GM19324 (cell line): ENCODE measurements at regions not wholly inside any gene's neighbourhood (a gene's known extent, or its start where the extent isn't known, plus 50 kb on each side); places are given as distances from the start of the nearest gene placed in this dataset.
"Not testable (repeated sequence)": the region's sequence is repeated elsewhere in the genome, so short reads cannot be mapped to it uniquely, and the experiment has no call there.

Source experiments
- ATAC-seq: cut with Tn5 transposase; IDR thresholded peaks from one replicate; pipeline ENCODE4 v1.9.1; 2021; ENCODE audit warnings: mild to moderate bottlenecking, moderate library complexity; ENCODE audit not compliant: unreplicated experiment, low FRiP score

DNA sequence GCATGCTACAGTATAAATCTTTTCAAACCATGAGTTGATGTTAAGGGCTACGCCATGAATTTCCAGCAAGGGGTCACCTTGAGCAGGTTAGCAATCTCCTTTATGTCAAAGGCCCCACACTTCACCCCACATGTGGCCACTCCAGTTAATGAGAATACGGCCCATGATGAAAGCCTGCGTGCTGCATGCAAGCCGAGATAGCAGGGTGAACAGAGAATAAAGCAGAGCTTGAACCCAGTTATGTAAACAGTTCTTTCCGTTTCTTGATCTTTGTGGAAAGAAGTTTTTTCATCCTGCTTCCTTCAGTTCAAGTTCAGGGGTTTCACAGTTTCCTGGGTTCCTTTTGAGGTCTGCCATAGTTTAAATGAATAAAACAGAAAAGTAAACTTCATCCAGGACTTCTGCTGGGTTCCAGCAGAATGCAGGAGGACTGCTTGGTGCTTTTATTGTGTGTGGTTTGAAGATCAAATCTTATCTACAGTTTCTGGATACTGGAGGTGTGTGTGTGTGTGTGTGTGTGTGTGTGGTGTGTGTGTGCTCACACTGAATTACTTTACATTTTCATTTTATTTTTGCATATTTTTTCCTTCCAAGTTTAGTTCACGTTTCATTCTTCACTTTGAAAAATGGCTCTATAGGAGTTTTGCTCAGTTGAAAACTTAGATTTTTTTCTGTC lies 87.1 kb downstream of the HMHB1 start:
- ATAC-seq: no peak

GRCh38 chr5:143908959-143909358 lies 97.0 kb downstream of the HMHB1 start:
- ATAC-seq: no peak

DNA sequence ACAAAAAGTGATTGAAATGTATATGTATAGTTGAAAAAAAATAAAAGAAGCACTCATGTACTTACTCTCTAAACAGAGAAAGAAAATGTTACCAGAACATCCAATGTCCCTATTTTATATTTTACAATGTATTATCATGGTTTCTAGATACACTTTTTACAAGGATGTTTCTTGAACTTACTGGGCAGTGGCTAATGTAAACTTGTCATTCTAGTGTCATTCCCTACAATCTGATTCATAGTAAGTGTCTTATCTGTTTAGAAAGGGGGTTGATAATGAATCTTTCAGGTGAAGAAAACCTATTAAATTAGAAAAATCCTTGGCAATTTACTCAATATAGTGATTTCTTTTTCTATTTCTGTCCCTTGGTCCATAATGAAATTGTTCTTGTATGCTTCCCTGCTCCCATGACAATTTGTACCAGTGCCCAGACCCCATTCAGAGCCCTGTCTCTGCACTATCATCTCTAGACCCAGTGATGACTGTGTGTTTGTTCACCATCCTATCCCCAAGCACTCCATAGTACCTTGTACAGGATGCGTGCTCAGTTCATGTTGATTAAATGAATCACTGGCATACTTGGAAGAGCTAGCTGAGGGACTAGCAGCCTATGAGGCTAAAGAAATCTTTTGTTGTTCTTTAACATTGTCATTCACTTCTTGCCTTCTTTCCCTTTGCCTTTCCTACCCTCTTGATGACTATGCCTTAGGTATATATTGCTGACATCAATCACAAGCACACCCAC lies 101.2 kb downstream of the HMHB1 start:
- ATAC-seq: no peak

DNA sequence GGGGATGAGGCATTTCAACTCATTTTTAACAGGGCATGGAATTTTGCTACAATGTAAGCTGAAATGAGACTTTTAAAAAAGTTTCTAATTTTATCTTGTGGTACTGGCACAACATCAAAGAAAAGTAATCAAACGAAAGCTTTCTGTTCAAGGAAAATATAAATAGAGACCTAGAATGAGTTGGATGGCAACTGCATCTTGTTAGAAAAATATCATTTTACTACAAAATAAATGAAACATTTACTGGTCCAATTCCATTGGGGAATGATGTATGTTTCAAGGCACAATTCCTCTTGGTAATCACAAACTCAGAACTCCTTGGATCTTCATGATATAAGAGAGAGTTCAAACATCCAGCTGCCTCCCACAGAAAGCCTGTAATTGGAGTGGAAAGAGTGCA lies 102.8 kb downstream of the HMHB1 start:
- no peak for ATAC-seq

DNA sequence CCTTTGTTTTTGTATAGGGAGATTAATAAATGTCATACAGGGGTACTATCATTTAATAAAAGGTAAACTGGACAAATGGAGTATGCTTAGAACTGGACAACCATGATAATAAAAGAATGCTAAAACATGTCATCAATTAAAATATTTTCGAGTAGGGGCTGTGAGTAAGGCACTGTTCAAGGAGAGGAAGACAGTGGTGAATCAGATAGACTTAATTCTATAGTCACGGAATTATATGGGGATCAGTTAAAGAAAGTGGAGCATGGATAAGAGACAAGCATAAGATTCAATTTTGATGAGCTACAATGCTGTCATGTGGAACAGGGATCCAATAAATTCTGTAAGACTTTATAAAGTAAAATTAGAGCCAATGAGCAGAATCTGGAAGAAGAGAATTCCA lies 104.5 kb downstream of the HMHB1 start:
- no peak for ATAC-seq

- no peak for ATAC-seq
Measured at GRCh38 chr5:143918961-143919360, 107.0 kb downstream of the HMHB1 start.

DNA sequence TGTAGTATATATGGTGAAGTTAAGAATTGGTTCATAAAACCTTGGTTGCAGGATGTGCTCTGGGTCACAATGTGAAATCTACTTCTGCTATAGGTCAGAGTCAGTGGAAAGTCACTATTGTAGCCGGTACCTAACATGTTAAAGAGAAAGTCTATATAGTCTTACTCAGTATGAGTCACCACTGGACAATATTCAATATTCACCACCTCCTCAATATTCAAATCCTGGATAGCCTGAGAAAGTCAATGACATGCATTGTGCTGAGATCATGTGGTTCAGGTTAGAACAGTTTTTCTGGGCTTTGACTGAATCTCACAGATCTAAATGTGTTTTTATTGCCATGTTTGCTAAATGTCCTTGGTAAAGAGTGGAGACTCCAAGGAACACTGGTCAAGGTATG lies 108.8 kb downstream of the HMHB1 start:
- no peak for ATAC-seq

GRCh38 chr5:143921525-143922311 lies 109.8 kb downstream of the HMHB1 start:
- ATAC-seq: no peak

- no peak for ATAC-seq
Measured at GRCh38 chr5:143922718-143923117, 110.8 kb downstream of the HMHB1 start.

DNA sequence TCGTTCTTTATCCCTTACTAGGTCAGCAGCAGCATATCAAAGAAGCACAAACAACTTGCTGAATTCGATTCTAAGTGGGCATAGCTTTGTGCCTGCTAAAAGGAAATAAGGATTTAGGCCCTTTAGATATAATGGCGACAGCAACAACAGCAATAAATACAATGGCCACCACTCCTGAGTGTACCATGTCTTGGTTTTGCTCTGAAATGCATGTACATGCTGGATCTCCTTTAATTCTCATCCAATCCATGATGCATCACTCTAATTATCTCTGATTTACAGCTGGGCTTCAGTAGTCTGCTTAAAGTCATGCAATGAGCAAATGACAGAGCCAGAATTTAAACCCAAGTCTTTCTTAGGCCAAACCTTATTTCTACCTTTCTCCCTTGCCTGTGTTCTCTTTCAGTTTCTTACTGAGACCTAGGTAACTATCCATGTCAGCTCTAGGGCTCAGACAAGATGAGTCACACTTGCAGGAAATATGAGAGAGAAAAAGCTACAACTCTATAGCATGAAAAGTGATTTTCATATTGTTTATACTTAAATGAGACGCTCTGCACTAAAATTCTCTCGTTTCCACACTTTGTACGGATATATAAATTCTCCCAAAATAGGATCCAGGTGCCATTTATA lies 111.8 kb downstream of the HMHB1 start:
- ATAC-seq: no peak

DNA sequence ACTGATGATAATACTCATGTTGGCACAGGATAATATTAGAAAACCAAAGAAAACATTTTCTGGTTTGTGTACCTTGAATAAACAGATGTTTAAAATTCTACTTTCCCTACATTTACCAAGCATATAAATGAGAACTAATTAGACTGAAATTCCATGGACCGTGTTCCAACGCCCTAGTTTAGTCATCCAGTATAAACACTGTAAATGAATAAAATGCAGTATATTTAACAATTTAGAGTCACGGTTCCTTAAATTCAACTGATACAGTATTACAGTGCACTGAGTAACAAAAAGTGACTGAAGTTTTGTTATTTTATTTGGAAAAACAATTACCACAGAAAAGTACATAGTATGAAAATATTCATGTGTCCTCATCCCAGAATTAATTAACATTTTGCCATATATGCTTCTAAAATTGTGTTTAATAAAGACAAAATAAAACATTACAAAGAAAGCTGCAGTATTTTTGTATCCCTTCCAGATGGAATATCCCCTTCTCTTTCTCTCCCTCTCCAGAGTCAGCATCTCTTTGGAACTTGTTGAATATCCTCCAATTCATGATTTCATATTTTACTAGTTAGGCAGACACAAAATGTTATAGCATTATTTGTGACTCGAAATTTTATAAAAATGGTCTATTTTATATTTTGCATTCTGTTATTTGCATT lies 112.5 kb downstream of the HMHB1 start:
- ATAC-seq: no peak

DNA sequence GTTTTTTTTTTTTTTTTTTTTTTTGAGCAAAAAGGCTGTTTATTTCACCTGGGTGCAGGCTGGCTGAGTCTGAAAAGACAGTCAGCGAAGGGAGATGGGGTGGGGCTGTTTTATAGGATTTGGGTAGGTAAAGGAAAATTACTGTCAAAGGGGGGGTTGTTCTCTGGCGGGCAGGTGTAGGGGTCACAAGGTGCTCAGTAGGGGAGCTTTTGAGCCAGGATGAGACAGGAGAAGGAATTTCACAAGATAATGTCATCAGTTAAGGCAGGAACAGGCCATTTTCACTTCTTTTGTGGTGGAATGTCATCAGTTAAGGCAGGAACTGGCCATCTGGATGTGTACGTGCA lies 113.0 kb downstream of the HMHB1 start:
- ATAC-seq: not testable (repeated sequence)

- no peak for ATAC-seq
Measured at GRCh38 chr5:143929486-143929885, 117.5 kb downstream of the HMHB1 start.

- no peak for ATAC-seq
Measured at GRCh38 chr5:143930561-143930960, 118.6 kb downstream of the HMHB1 start.

GRCh38 chr5:143931476-143931875 lies 119.5 kb downstream of the HMHB1 start:
- ATAC-seq: no peak

GRCh38 chr5:143931986-143932385 lies 120.0 kb downstream of the HMHB1 start:
- ATAC-seq: no peak

DNA sequence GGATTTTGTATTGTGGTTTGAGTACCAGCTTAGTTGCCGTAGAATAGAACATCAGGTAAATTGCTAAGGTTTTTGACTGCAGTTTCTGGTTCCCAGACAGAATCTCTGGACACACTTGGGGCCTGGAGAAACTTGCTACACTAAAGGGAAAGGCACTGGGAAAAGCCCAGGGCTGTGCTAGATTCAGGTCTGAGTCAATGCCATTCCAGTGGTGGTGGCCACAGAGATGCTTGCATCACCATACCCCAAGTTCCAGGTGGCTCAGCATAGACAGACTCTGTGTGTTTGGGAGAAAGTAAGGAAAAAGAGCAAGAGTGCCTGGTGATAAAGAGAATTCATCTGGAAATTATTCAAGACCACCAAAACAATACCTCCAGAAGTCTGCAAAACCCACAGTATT lies 120.6 kb downstream of the HMHB1 start:
- no peak for ATAC-seq

- ATAC-seq: no peak
Measured at GRCh38 chr5:143933451-143933850, 121.5 kb downstream of the HMHB1 start.

DNA sequence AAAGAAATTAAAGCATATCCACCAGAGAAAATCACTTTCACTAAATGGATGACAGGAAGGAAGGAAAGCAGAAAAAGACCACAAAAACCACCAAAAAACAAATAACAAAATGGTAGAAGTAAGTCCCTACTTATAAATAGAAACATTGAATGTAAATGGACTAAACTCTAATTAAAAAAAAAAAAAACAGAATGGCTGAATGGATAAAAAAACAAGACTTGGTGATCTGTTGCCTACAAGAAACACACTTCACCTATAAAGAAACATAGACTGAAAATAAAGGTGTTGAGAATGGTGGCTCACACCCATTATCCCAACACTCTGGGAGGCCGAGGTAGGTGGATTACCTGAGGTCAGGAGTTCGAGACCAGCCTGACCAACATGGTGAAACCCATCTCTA lies 122.9 kb downstream of the HMHB1 start:
- ATAC-seq: no peak

GRCh38 chr5:143938230-143938629 lies 126.3 kb downstream of the HMHB1 start:
- no peak for ATAC-seq

DNA sequence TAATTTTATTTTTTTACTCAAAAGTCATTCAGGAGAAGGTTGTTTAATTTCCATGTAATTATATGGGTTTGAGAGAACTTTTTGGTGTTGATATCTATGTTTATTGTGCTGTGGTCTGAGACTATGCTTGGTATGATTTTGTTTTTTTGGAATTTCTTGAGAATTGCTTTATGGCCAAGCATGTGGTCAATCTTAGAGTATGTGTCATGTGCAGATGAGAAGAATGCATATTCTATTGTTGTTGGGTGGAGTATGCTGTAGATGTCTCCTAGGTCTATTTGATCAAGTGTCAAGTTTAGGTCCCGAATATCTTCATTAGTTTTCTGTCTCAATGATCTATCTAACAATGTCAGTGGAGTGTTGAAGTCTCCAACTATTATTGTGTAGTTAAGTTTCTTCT lies 134.9 kb downstream of the HMHB1 start:
- ATAC-seq: no peak
